ENCODE measurements at regions not wholly inside any gene's neighbourhood (a gene's known extent, or its start where the extent isn't known, plus 50 kb on each side); places are given as distances from the start of the nearest gene placed in this dataset.
A peak's percentile ranks its signal among the peaks of the same experiment; 100 is the strongest.

- no peak for DNase-seq
Observed at GRCh38 chr17:77399319-77399957, 258.7 kb downstream of the SEC14L1 start.

GRCh38 chr17:77400445-77400870 is 259.7 kb downstream of the SEC14L1 start:
- DNase-seq = no peak

GRCh38 chr17:77402159-77402731 is 261.5 kb downstream of the SEC14L1 start:
- no peak for DNase-seq

- no peak for DNase-seq
Observed at GRCh38 chr17:77403854-77404253, 263.1 kb downstream of the SEC14L1 start.

GRCh38 chr17:77404812-77405581 is 264.2 kb downstream of the SEC14L1 start:
- DNase-seq = no peak

- DNase-seq = no peak
Observed at GRCh38 chr17:77405867-77406732, 265.3 kb downstream of the SEC14L1 start.

- no peak for DNase-seq
Observed at GRCh38 chr17:77407321-77408277, 266.8 kb downstream of the SEC14L1 start.

GRCh38 chr17:77408284-77408683 is 267.5 kb downstream of the SEC14L1 start:
- no peak for DNase-seq

GRCh38 chr17:77409282-77410161 is 268.8 kb downstream of the SEC14L1 start:
- DNase-seq = no peak

- DNase-seq = no peak
Observed at GRCh38 chr17:77410470-77410869, 269.7 kb downstream of the SEC14L1 start.

GRCh38 chr17:77414811-77415400 is 274.1 kb downstream of the SEC14L1 start:
- DNase-seq = no peak

GRCh38 chr17:77416105-77416713 is 275.4 kb downstream of the SEC14L1 start:
- no peak for DNase-seq

- DNase-seq = peak; percentile 43
Observed at GRCh38 chr17:77417575-77417974, 276.8 kb downstream of the SEC14L1 start.

- DNase-seq = no peak
Observed at GRCh38 chr17:77418609-77419008, 277.8 kb downstream of the SEC14L1 start.

- DNase-seq = no peak
Observed at GRCh38 chr17:77419095-77419494, 278.3 kb downstream of the SEC14L1 start.

GRCh38 chr17:77419547-77420094 is 278.9 kb downstream of the SEC14L1 start:
- peak; percentile 65 for DNase-seq

- DNase-seq = no peak
Observed at GRCh38 chr17:77420095-77420803, 279.5 kb downstream of the SEC14L1 start.

GRCh38 chr17:77420804-77421629 is 280.2 kb downstream of the SEC14L1 start:
- peak; percentile 93 for DNase-seq
